ENCODE measurements at regions not wholly inside any gene's neighbourhood (a gene's known extent, or its start where the extent isn't known, plus 50 kb on each side); places are given as distances from the start of the nearest gene placed in this dataset.
"Not testable (repeated sequence)": the region's sequence is repeated elsewhere in the genome, so short reads cannot be mapped to it uniquely, and the experiment has no call there.

DNA sequence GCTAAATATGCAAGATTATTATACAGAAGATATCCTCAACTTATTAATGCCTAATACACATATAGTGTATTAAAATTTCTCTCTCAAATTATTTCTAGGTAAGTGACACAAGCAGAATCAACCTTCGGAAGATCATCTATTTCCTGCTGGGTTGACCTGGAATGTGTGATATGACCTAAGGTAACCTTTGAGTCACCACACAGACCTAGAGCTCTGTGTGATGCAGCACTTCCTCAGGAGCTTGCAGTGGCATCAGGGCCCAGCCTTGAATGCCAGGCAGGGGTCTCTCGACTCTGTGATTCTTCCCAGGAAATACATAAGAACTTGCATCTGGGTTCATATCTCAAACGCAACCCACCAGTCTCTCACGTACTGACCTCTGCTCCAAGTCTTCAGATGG, 385.3 kb downstream of the RPIA start:
- TF ChIP-seq, protein P1, sequence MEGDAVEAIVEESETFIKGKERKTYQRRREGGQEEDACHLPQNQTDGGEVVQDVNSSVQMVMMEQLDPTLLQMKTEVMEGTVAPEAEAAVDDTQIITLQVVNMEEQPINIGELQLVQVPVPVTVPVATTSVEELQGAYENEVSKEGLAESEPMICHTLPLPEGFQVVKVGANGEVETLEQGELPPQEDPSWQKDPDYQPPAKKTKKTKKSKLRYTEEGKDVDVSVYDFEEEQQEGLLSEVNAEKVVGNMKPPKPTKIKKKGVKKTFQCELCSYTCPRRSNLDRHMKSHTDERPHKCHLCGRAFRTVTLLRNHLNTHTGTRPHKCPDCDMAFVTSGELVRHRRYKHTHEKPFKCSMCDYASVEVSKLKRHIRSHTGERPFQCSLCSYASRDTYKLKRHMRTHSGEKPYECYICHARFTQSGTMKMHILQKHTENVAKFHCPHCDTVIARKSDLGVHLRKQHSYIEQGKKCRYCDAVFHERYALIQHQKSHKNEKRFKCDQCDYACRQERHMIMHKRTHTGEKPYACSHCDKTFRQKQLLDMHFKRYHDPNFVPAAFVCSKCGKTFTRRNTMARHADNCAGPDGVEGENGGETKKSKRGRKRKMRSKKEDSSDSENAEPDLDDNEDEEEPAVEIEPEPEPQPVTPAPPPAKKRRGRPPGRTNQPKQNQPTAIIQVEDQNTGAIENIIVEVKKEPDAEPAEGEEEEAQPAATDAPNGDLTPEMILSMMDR (IDR thresholded peaks at IDR 0.05), result not testable (repeated sequence)
- TF ChIP-seq POLR2A (IDR thresholded peaks at IDR 0.05), result not testable (repeated sequence)
